Keratinocyte (primary cell): ENCODE measurements at regions not wholly inside any gene's neighbourhood (a gene's known extent, or its start where the extent isn't known, plus 50 kb on each side); places are given as distances from the start of the nearest gene placed in this dataset.

Experiments used
- DNase-seq: peaks from one replicate; pipeline ENCODE4 v3.0.0-alpha.2; 2011; ENCODE audit warnings: low read depth, missing footprints, low spot score
- FAIRE-seq: peaks from 2 replicates; lab custom pipeline; 2011; peaks lifted over from hg19 to GRCh38; lab: Jason Lieb, UNC
- H2AFZ ChIP-seq: 2 replicates; pipeline ENCODE4 v1.6.0; 2012; ENCODE audit warnings: low read length, control low read depth, inconsistent platforms; ENCODE audit not compliant: control insufficient read depth
- H3K27ac ChIP-seq: 2 replicates; pipeline ENCODE4 v1.5.1; 2011; ENCODE audit warnings: low read length; ENCODE audit not compliant: control insufficient read depth, insufficient read depth
- H3K27me3 ChIP-seq: 3 replicates; pipeline ENCODE4 v1.6.0; 2011; ENCODE audit warnings: low read length; ENCODE audit not compliant: control insufficient read depth, insufficient read depth; ENCODE audit errors: extremely low read depth
- H3K36me3 ChIP-seq, 2 experiments: 2 replicates in 1 of 2; 3 replicates in 1 of 2; pipeline ENCODE4 v1.5.1; 2011; ENCODE audit warnings: low read length in 2 of 2, mild to moderate bottlenecking in 1 of 2; ENCODE audit not compliant: control insufficient read depth in 2 of 2, insufficient read depth in 2 of 2; ENCODE audit errors: extremely low read depth in 1 of 2
- H3K4me1 ChIP-seq: 3 replicates; pipeline ENCODE4 v1.5.1; 2011; ENCODE audit warnings: low read length; ENCODE audit not compliant: control insufficient read depth, insufficient read depth; ENCODE audit errors: extremely low read depth
- H3K4me2 ChIP-seq: 3 replicates; pipeline ENCODE4 v1.6.0; 2011; ENCODE audit warnings: low read depth, low read length; ENCODE audit not compliant: control insufficient read depth, insufficient read depth; ENCODE audit errors: extremely low read depth
- H3K4me3 ChIP-seq, 3 experiments: fragments of 200-600 bp in 1 of 3; sonication (generic) in 1 of 3; 2 replicates in 2 of 3; 3 replicates in 1 of 3; pipeline ENCODE4 v1.5.1; 2011 to 2016; ENCODE audit warnings: low read length in 3 of 3, mild to moderate bottlenecking in 3 of 3, control low read depth in 2 of 3, inconsistent platforms in 1 of 3, low read depth in 1 of 3, mixed read lengths in 1 of 3, mixed run types in 1 of 3, moderate library complexity in 1 of 3; ENCODE audit not compliant: control insufficient read depth in 2 of 3, insufficient read depth in 2 of 3; ENCODE audit errors: extremely low read depth in 1 of 3
- H3K79me2 ChIP-seq: 2 replicates; pipeline ENCODE4 v1.6.0; 2012; ENCODE audit warnings: low read length; ENCODE audit not compliant: control insufficient read depth, insufficient read depth
- H3K9ac ChIP-seq: 3 replicates; pipeline ENCODE4 v1.6.0; 2011; ENCODE audit warnings: low read length; ENCODE audit not compliant: control insufficient read depth, insufficient read depth; ENCODE audit errors: extremely low read depth
- H3K9me1 ChIP-seq: 3 replicates; pipeline ENCODE4 v1.6.0; 2011; ENCODE audit warnings: low read length; ENCODE audit not compliant: control insufficient read depth, insufficient read depth; ENCODE audit errors: extremely low read depth
- H3K9me3 ChIP-seq: 2 replicates; pipeline ENCODE4 v1.5.1; 2012; ENCODE audit warnings: low read depth, low read length; ENCODE audit not compliant: control insufficient read depth
- H4K20me1 ChIP-seq: 3 replicates; pipeline ENCODE4 v1.6.0; 2011; ENCODE audit warnings: low read length; ENCODE audit not compliant: control insufficient read depth, insufficient read depth; ENCODE audit errors: extremely low read depth
- EZH2 ChIP-seq: IDR thresholded peaks from one replicate; pipeline ENCODE4 v1.6.1; 2012; ENCODE audit warnings: inconsistent platforms, mild to moderate bottlenecking, low read length, moderate library complexity
- dilution Hi-C: fragments of 300-500 bp; cut with MboI; formaldehyde crosslinking; loops from one replicate; pipeline ENCODE4 v1.7.0; 2020; ENCODE audit warnings: low sequenced_read_pairs; ENCODE audit not compliant: extremely low pct_ligation_motif_present
- TF ChIP-seq, protein P1 (sequence below), 3 experiments: IDR thresholded peaks in 1 of 3; conservative IDR thresholded peaks in 1 of 3; optimal IDR thresholded peaks in 1 of 3; 2 replicates in 2 of 3; 3 replicates in 1 of 3; pipeline versions ENCODE3 to v1.5.1; 2011; ENCODE audit warnings: low read length in 3 of 3, mild to moderate bottlenecking in 3 of 3, moderate library complexity in 2 of 3, control low read depth in 1 of 3, inconsistent platforms in 1 of 3; ENCODE audit not compliant: insufficient read depth in 2 of 3; ENCODE audit errors: extremely low read depth in 1 of 3

DNA sequence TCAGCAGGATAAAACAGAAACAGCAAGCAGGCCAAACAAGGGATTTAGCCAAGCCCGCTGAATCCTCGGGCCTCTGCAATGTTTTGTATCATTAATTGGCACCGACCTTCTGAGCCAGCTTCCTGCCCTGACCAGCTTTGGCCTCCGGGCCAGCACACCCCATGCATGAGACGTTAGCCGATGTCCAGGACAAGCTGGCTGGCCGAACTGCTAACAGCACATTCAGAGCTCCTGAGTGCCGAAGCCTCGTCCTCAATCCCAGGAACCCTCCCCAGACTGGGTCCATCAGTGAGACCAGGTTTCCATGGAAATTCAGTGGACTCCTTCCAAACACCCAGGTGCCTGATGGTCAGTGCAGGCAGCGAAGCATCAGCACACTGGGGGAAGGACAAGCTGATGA is 134.3 kb upstream of the PFKP start:
- H3K4me3 ChIP-seq = no peak overlapping the region
- H4K20me1 ChIP-seq = no peaks in the 10 kb centered on the region
- no peaks in the 10 kb centered on the region for H3K79me2 ChIP-seq
- H3K9me1 ChIP-seq = no peaks in the 10 kb centered on the region
- no peak overlapping the region for H3K9ac ChIP-seq
- no peaks in the 10 kb centered on the region for H3K27me3 ChIP-seq
- no peak for FAIRE-seq
- no peaks in the 10 kb centered on the region for H3K36me3 ChIP-seq
- H3K4me2 ChIP-seq = no peak overlapping the region
- no peaks in the 10 kb centered on the region for H3K9me3 ChIP-seq
- no peak overlapping the region for H3K27ac ChIP-seq
- H3K4me1 ChIP-seq = no peaks in the 10 kb centered on the region
- TF ChIP-seq, protein P1, sequence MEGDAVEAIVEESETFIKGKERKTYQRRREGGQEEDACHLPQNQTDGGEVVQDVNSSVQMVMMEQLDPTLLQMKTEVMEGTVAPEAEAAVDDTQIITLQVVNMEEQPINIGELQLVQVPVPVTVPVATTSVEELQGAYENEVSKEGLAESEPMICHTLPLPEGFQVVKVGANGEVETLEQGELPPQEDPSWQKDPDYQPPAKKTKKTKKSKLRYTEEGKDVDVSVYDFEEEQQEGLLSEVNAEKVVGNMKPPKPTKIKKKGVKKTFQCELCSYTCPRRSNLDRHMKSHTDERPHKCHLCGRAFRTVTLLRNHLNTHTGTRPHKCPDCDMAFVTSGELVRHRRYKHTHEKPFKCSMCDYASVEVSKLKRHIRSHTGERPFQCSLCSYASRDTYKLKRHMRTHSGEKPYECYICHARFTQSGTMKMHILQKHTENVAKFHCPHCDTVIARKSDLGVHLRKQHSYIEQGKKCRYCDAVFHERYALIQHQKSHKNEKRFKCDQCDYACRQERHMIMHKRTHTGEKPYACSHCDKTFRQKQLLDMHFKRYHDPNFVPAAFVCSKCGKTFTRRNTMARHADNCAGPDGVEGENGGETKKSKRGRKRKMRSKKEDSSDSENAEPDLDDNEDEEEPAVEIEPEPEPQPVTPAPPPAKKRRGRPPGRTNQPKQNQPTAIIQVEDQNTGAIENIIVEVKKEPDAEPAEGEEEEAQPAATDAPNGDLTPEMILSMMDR (optimal IDR thresholded peaks at IDR 0.05 in 1 of 3, IDR thresholded peaks at IDR 0.05 in 1 of 3, conservative IDR thresholded peaks at IDR 0.05 in 1 of 3; ENCODE audit: extremely low read depth in 1 of 3, insufficient read depth in 2 of 3, low read length in 3 of 3) = no peak
- TF ChIP-seq EZH2 = no peak
- no peak for DNase-seq
- dilution Hi-C loops = no loop called here
- no peak overlapping the region for H2AFZ ChIP-seq

DNA sequence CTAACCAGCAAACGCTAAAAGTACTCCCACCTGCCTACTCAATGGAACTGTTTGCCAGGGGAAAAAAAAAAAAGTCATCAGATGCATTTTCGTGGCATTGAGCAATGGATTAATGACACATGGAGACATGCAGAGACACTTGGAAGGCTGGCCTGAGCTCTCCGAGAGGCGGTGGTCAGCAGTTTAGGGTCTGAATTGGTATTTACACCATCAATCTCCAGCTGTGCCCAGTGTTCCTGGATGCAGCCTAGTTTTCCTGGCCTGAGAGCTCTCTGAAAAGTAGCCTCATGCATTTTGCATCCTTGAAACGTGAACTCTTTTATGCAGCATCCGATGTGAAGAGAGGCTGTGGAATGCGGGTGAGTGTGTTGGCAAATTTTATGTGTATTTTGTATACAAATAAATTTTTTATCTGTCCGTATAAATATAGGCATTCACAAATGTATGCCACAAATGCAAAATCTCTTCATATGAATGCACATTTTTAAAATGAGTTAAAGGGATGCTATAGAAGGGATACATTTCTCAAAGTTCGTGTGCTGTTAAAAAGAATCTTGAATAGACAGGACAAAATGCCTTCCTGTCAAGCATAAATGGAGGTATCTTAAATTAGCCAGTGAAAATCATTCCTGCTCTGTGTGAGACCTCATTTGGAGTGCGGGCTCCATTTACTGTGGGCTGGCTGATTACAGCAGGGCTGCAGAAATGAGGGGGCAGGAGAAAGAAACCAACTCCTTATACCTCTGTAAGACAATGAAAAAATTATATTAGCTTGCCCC is 137.7 kb upstream of the PFKP start:
- H3K79me2 ChIP-seq = no peaks in the 10 kb centered on the region
- no peak overlapping the region for H3K9ac ChIP-seq
- H3K4me2 ChIP-seq = no peak overlapping the region
- H3K9me1 ChIP-seq = no peaks in the 10 kb centered on the region
- FAIRE-seq (no peak), DNase-seq (no peak)
- TF ChIP-seq, protein P1 (optimal IDR thresholded peaks at IDR 0.05 in 1 of 3, IDR thresholded peaks at IDR 0.05 in 1 of 3, conservative IDR thresholded peaks at IDR 0.05 in 1 of 3; ENCODE audit: extremely low read depth in 1 of 3, insufficient read depth in 2 of 3, low read length in 3 of 3) = no peak
- TF ChIP-seq EZH2 = no peak
- dilution Hi-C loops = no loop called here
- no peak overlapping the region for H3K4me3 ChIP-seq
- H3K9me3 ChIP-seq = no peaks in the 10 kb centered on the region
- H3K4me1 ChIP-seq = no peaks in the 10 kb centered on the region
- H2AFZ ChIP-seq = no peak overlapping the region
- H3K27me3 ChIP-seq = no peaks in the 10 kb centered on the region
- no peaks in the 10 kb centered on the region for H4K20me1 ChIP-seq
- H3K36me3 ChIP-seq = no peaks in the 10 kb centered on the region
- H3K27ac ChIP-seq = no peak overlapping the region
